Suprapubic skin (tissue), 4 donors: ENCODE measurements at regions not wholly inside any gene's neighbourhood (a gene's known extent, or its start where the extent isn't known, plus 50 kb on each side); places are given as distances from the start of the nearest gene placed in this dataset.
A peak's percentile ranks its signal among the peaks of the same experiment; 100 is the strongest.

ENCODE experiments used
- DNase-seq, 2 donors: peaks; one replicate each; pipeline ENCODE4 v3.0.0-alpha.2; 2019; ENCODE audit warnings: low spot score in 2 of 2
- H3K27ac ChIP-seq: fragments of 200-600 bp; sonication (generic); one replicate; pipeline ENCODE4 v1.5.1; 2019
- H3K27me3 ChIP-seq: fragments of 200-600 bp; sonication (generic); one replicate; pipeline ENCODE4 v1.5.1; 2019
- H3K36me3 ChIP-seq: fragments of 200-600 bp; sonication (generic); one replicate; pipeline ENCODE4 v1.5.1; 2019
- H3K4me1 ChIP-seq: fragments of 200-600 bp; sonication (generic); one replicate; pipeline ENCODE4 v1.5.1; 2019
- H3K4me3 ChIP-seq: fragments of 200-600 bp; sonication (generic); one replicate; pipeline ENCODE4 v1.5.1; 2019; ENCODE audit warnings: mild to moderate bottlenecking
- H3K9me3 ChIP-seq: fragments of 200-600 bp; sonication (generic); one replicate; pipeline ENCODE4 v1.5.1; 2019
- CTCF ChIP-seq, 2 donors: fragments of 200-600 bp in 1 of 2; fragments of 450-650 bp in 1 of 2; sonication (generic) in 1 of 2; IDR thresholded peaks; one replicate each; pipeline ENCODE4 v1.5.1; 2016 to 2019; ENCODE audit warnings: antibody characterized with exemption in 2 of 2, mild to moderate bottlenecking in 1 of 2, moderate library complexity in 1 of 2
- EP300 ChIP-seq: sonication (generic); formaldehyde crosslinking; IDR thresholded peaks from one replicate; pipeline ENCODE4 v1.6.1; 2017; ENCODE audit warnings: antibody characterized with exemption
- POLR2A ChIP-seq, 2 donors: fragments of 450-650 bp; IDR thresholded peaks; one replicate each; pipeline ENCODE4 v1.6.1; 2017; ENCODE audit warnings: antibody characterized with exemption in 2 of 2, mild to moderate bottlenecking in 2 of 2, moderate library complexity in 2 of 2
- POLR2AphosphoS5 ChIP-seq, 3 donors: sonication (generic); formaldehyde crosslinking; IDR thresholded peaks; one replicate each; pipeline ENCODE4 v1.6.1; 2017; ENCODE audit warnings: antibody characterized with exemption in 3 of 3
- WGBS: methylation state at CpG from one replicate; pipeline ENCODE4 v1.1.5; 2018; 5-methylcytosine and 5-hydroxymethylcytosine counted together

GRCh38 chr9:107983762-107984161, 494.2 kb upstream of the KLF4 start:
- Histone ChIP-seq H3K27me3 (no peaks in the 10 kb centered on the region), H3K27ac (peak overlapping the region; percentile 75), H3K4me3 (no peak overlapping the region), H3K36me3 (no peaks in the 10 kb centered on the region), H3K9me3 (no peaks in the 10 kb centered on the region), H3K4me1 (peaks cover 10% of the 10 kb centered on the region)
- no peak for TF ChIP-seq POLR2AphosphoS5 (IDR thresholded peaks at IDR 0.05)
- DNase-seq = no peak
- WGBS = 65% methylated on average over 3 of the region's 3 CpGs

GRCh38 chr9:107983181-107983603, 493.6 kb upstream of the KLF4 start:
- peaks cover 10% of the 10 kb centered on the region for H3K4me1 ChIP-seq
- DNase-seq = no peak
- H3K4me3 ChIP-seq = no peak overlapping the region
- no peak for TF ChIP-seq EP300
- no peak for TF ChIP-seq POLR2A (IDR thresholded peaks at IDR 0.05)
- no peak for TF ChIP-seq CTCF (IDR thresholded peaks at IDR 0.05)
- TF ChIP-seq POLR2AphosphoS5 (IDR thresholded peaks at IDR 0.05) = peak in 1 of 3 donors; percentile 26
- H3K27ac ChIP-seq = peak overlapping the region; percentile 75
- no peaks in the 10 kb centered on the region for H3K36me3 ChIP-seq
- H3K9me3 ChIP-seq = no peaks in the 10 kb centered on the region
- no peaks in the 10 kb centered on the region for H3K27me3 ChIP-seq
- WGBS = 31% methylated on average over 3 of the region's 3 CpGs

- Histone ChIP-seq H3K4me1 (peaks cover 10% of the 10 kb centered on the region), H3K27me3 (no peaks in the 10 kb centered on the region), H3K9me3 (no peaks in the 10 kb centered on the region), H3K27ac (peak overlapping the region; percentile 75), H3K36me3 (no peaks in the 10 kb centered on the region), H3K4me3 (no peak overlapping the region)
- DNase-seq = no peak
- WGBS = 32% methylated on average over 3 of the region's 3 CpGs
- TF ChIP-seq CTCF (IDR thresholded peaks at IDR 0.05) (no peak), POLR2AphosphoS5 (IDR thresholded peaks at IDR 0.05) (no peak), POLR2A (IDR thresholded peaks at IDR 0.05) (no peak), EP300 (no peak)
These were observed 493.2 kb upstream of the KLF4 start for GRCh38 chr9:107982745-107983144.

GRCh38 chr9:107982001-107982400, 492.4 kb upstream of the KLF4 start:
- H3K27ac ChIP-seq = no peak overlapping the region

GRCh38 chr9:107980984-107981383, 491.4 kb upstream of the KLF4 start:
- H3K4me1 ChIP-seq = peaks cover 21% of the 10 kb centered on the region
- DNase-seq = no peak
- no peak overlapping the region for H3K4me3 ChIP-seq
- no peaks in the 10 kb centered on the region for H3K27me3 ChIP-seq
- TF ChIP-seq POLR2AphosphoS5 (IDR thresholded peaks at IDR 0.05) (no peak), POLR2A (IDR thresholded peaks at IDR 0.05) (no peak)
- no peaks in the 10 kb centered on the region for H3K36me3 ChIP-seq
- H3K27ac ChIP-seq = no peak overlapping the region
- H3K9me3 ChIP-seq = no peaks in the 10 kb centered on the region
- WGBS = 92% methylated on average over 2 of the region's 2 CpGs

More at GRCh38 chr9:107982001-107982400, 492.4 kb upstream of the KLF4 start:
- Histone ChIP-seq H3K9me3 (no peaks in the 10 kb centered on the region), H3K27me3 (no peaks in the 10 kb centered on the region), H3K4me1 (peaks cover 11% of the 10 kb centered on the region), H3K4me3 (no peak overlapping the region), H3K36me3 (no peaks in the 10 kb centered on the region)
- TF ChIP-seq POLR2A (IDR thresholded peaks at IDR 0.05) = no peak
- TF ChIP-seq EP300 = no peak
- TF ChIP-seq CTCF (IDR thresholded peaks at IDR 0.05) = no peak
- no peak for TF ChIP-seq POLR2AphosphoS5 (IDR thresholded peaks at IDR 0.05)
- 92% methylated on average over 1 of the region's 1 CpG for WGBS
- no peak for DNase-seq

GRCh38 chr9:107976767-107977166, 487.2 kb upstream of the KLF4 start:
- peak; percentile 85 to 86 for DNase-seq
- no peak overlapping the region for H3K4me3 ChIP-seq
- 55% methylated on average over 1 of the region's 1 CpG for WGBS

More at GRCh38 chr9:107976767-107977166, 487.2 kb upstream of the KLF4 start:
- no peak for TF ChIP-seq EP300
- TF ChIP-seq POLR2A (IDR thresholded peaks at IDR 0.05) = no peak
- TF ChIP-seq POLR2AphosphoS5 (IDR thresholded peaks at IDR 0.05) = peak in 1 of 3 donors; percentile 51
- H3K36me3 ChIP-seq = no peaks in the 10 kb centered on the region
- no peaks in the 10 kb centered on the region for H3K27me3 ChIP-seq
- peaks cover 30% of the 10 kb centered on the region for H3K4me1 ChIP-seq
- H3K27ac ChIP-seq = peak overlapping the region; percentile 43
- no peaks in the 10 kb centered on the region for H3K9me3 ChIP-seq
